Limb (tissue), 2 donors: ENCODE measurements at regions not wholly inside any gene's neighbourhood (a gene's known extent, or its start where the extent isn't known, plus 50 kb on each side); places are given as distances from the start of the nearest gene placed in this dataset.

Experiments used
- DNase-seq, 2 donors: peaks; one replicate each; pipeline ENCODE4 v3.0.0-alpha.2; 2016; ENCODE audit errors: extremely low spot score in 2 of 2

GRCh38 chr11:70786021-70786665 lies 387.8 kb downstream of the CTTN start:
- DNase-seq: no peak

GRCh38 chr11:70788248-70789022 lies 390.1 kb downstream of the CTTN start:
- no peak for DNase-seq

GRCh38 chr11:70790671-70791300 lies 392.5 kb downstream of the CTTN start:
- no peak for DNase-seq

GRCh38 chr11:70796648-70797227 lies 398.4 kb downstream of the CTTN start:
- no peak for DNase-seq

GRCh38 chr11:70798296-70798695 lies 400.0 kb downstream of the CTTN start:
- DNase-seq: no peak

- no peak for DNase-seq
Measured at GRCh38 chr11:70799386-70799785, 401.1 kb downstream of the CTTN start.

- DNase-seq: no peak
Measured at GRCh38 chr11:70802185-70802584, 403.9 kb downstream of the CTTN start.

GRCh38 chr11:70804139-70804837 lies 406.0 kb downstream of the CTTN start:
- no peak for DNase-seq

- DNase-seq: no peak
Measured at GRCh38 chr11:70805243-70805642, 406.9 kb downstream of the CTTN start.

- DNase-seq: no peak
Measured at GRCh38 chr11:70805971-70806370, 407.6 kb downstream of the CTTN start.

GRCh38 chr11:70806461-70807194 lies 408.3 kb downstream of the CTTN start:
- DNase-seq: no peak

GRCh38 chr11:70807195-70807543 lies 408.8 kb downstream of the CTTN start:
- no peak for DNase-seq

GRCh38 chr11:70808686-70809375 lies 410.5 kb downstream of the CTTN start:
- no peak for DNase-seq

- no peak for DNase-seq
Measured at GRCh38 chr11:70810133-70810532, 411.8 kb downstream of the CTTN start.

GRCh38 chr11:70810681-70811080 lies 412.4 kb downstream of the CTTN start:
- DNase-seq: no peak

- DNase-seq: no peak
Measured at GRCh38 chr11:70811483-70811882, 413.2 kb downstream of the CTTN start.

- no peak for DNase-seq
Measured at GRCh38 chr11:70811915-70812314, 413.6 kb downstream of the CTTN start.

- DNase-seq: no peak
Measured at GRCh38 chr11:70812472-70812871, 414.1 kb downstream of the CTTN start.

GRCh38 chr11:70813651-70814050 lies 415.3 kb downstream of the CTTN start:
- no peak for DNase-seq

GRCh38 chr11:70815485-70815832 lies 417.1 kb downstream of the CTTN start:
- DNase-seq: no peak
